Spleen (tissue), 11 donors: ENCODE measurements at regions not wholly inside any gene's neighbourhood (a gene's known extent, or its start where the extent isn't known, plus 50 kb on each side); places are given as distances from the start of the nearest gene placed in this dataset.

Experiments used
- DNase-seq: peaks from one replicate; pipeline ENCODE4 v3.0.0-alpha.2; 2020
- H3K27ac ChIP-seq, 8 donors: fragments of 200-600 bp; sonication (generic) in 7 of 8; 1 replicate in 4 of 8; 2 replicates in 4 of 8; pipeline versions ENCODE4 v1.5.0 to v1.8.0; 2016 to 2021; ENCODE audit warnings: inconsistent platforms in 4 of 8, mild to moderate bottlenecking in 4 of 8, moderate library complexity in 1 of 8
- H3K27me3 ChIP-seq, 7 donors: fragments of 200-600 bp; sonication (generic) in 6 of 7; replicated peaks in 1 of 7; 1 replicate in 4 of 7; 2 replicates in 3 of 7; pipeline versions ENCODE4 v1.5.0 to v1.8.0; 2016 to 2021; ENCODE audit warnings: inconsistent platforms in 3 of 7, mild to moderate bottlenecking in 1 of 7
- H3K36me3 ChIP-seq, 6 donors: fragments of 200-600 bp; sonication (generic) in 5 of 6; 1 replicate in 4 of 6; 2 replicates in 2 of 6; pipeline versions ENCODE4 v1.5.0 to v1.8.0; 2016 to 2021; ENCODE audit warnings: inconsistent platforms in 2 of 6
- H3K4me1 ChIP-seq, 6 donors: fragments of 200-600 bp; sonication (generic) in 5 of 6; 1 replicate in 3 of 6; 2 replicates in 3 of 6; pipeline versions ENCODE4 v1.5.0 to v1.8.0; 2016 to 2021; ENCODE audit warnings: inconsistent platforms in 3 of 6
- H3K4me3 ChIP-seq, 8 donors: fragments of 200-600 bp; sonication (generic) in 7 of 8; 1 replicate in 4 of 8; 2 replicates in 4 of 8; pipeline versions ENCODE4 v1.5.0 to v1.8.0; 2016 to 2021; ENCODE audit warnings: inconsistent platforms in 4 of 8, mild to moderate bottlenecking in 4 of 8, moderate library complexity in 2 of 8
- H3K9me3 ChIP-seq, 8 donors: fragments of 200-600 bp; sonication (generic) in 7 of 8; 1 replicate in 4 of 8; 2 replicates in 4 of 8; pipeline versions ENCODE4 v1.5.0 to v1.8.0; 2016 to 2021; ENCODE audit warnings: inconsistent platforms in 4 of 8
- CTCF ChIP-seq, 11 experiments: fragments of 200-600 bp in 7 of 11; fragments of 450-650 bp in 4 of 11; sonication (generic) in 4 of 11; IDR thresholded peaks in 8 of 11; conservative IDR thresholded peaks in 3 of 11; 1 replicate in 7 of 11; 2 replicates in 4 of 11; pipeline versions ENCODE4 v1.4.0 to v1.8.0; 2016 to 2021; ENCODE audit warnings: antibody characterized with exemption in 11 of 11, inconsistent platforms in 4 of 11, mild to moderate bottlenecking in 1 of 11
- POLR2A ChIP-seq, 3 donors: fragments of 450-650 bp; IDR thresholded peaks; one replicate each; pipeline ENCODE4 v1.5.1; 2017; ENCODE audit warnings: antibody characterized with exemption in 3 of 3, mild to moderate bottlenecking in 1 of 3
- POLR2AphosphoS5 ChIP-seq, 3 donors: sonication (generic); formaldehyde crosslinking; IDR thresholded peaks; one replicate each; pipeline ENCODE4 v1.5.1; 2017; ENCODE audit warnings: antibody characterized with exemption in 3 of 3
- WGBS, 5 donors: extraction: QIAGEN DNeasy Blood & Tissue Kit in 3 of 5; methylation state at CpG; one replicate each; pipeline versions ENCODE4 v1.1.5 to v1.1.7; 2013 to 2018; 5-methylcytosine and 5-hydroxymethylcytosine counted together
- intact Hi-C: fragments of 100-400 bp; cut with DNase I; formaldehyde crosslinking; loops from one replicate; pipeline ENCODE4 v1.15.0; 2023; ENCODE audit warnings: low total_unique reads
- donor health status: healthy with polysubstance abuse.
- donor health status: DM: no; HTN: no; CAD: no; lungs with moderate emphysema.
- donor health status: DM: no; HTN: no; CAD: no.
- donor health status: Bipolar disorder and iron deficiency.
- donor health status: healthy.
- donor health status: DM: no; HTN: no; CAD: no.
- donor health status: DM: yes; HTN: yes; CAD: no.

- DNase-seq, result no peak
- H3K4me3 ChIP-seq, result peak overlapping the region in 3 of 8 donors; percentile 20 to 61 (median 22)
- no peaks in the 10 kb centered on the region for H3K27me3 ChIP-seq
- H3K27ac ChIP-seq, result peak overlapping the region; percentile 28 to 94 (median 80)
- TF ChIP-seq CTCF (IDR thresholded peaks at IDR 0.05 in 8 of 11, conservative IDR thresholded peaks at IDR 0.05 in 3 of 11) (no peak), POLR2AphosphoS5 (IDR thresholded peaks at IDR 0.05) (peak in 1 of 3 donors; percentile 15)
- H3K9me3 ChIP-seq, result no peaks in the 10 kb centered on the region
- peaks cover 3 to 84% (median 53%) of the 10 kb centered on the region in 6 donors for H3K4me1 ChIP-seq
- 17 to 32% (median 29%) methylated on average over 7 of the region's 7 CpGs for WGBS, 5 donors
- no peaks in the 10 kb centered on the region for H3K36me3 ChIP-seq
- intact Hi-C loops, result no loop called here
Measured at GRCh38 chr22:22168190-22168940, 76.2 kb upstream of the VPREB1 start.

DNA sequence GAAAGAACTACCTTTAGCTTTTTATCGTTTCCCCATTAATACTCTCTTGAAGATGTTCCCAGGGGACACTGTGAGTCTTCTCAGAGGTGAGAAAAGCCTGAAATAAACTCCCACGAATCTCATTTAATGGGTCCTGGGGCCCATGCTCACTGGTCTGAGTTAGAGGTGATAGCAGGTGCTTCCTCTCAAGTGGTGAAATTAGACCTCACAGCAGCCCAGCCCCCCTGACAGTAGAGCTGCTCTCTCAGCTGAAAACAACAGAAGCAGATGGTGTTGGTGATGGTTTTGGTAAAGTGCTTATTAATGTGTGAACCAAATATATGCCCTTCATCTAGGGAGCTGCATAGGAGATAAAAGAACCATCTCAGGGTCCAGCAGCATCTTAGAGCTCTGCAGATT is 76.8 kb upstream of the VPREB1 start:
- intact Hi-C loops, result no loop called here
- TF ChIP-seq CTCF (IDR thresholded peaks at IDR 0.05 in 8 of 11, conservative IDR thresholded peaks at IDR 0.05 in 3 of 11) (no peak), POLR2AphosphoS5 (IDR thresholded peaks at IDR 0.05) (peak in 1 of 3 donors; percentile 74), POLR2A (IDR thresholded peaks at IDR 0.05) (no peak)
- Histone ChIP-seq H3K27ac (peak overlapping the region; percentile 59 to 94 (median 80)), H3K36me3 (no peaks in the 10 kb centered on the region), H3K9me3 (no peaks in the 10 kb centered on the region), H3K4me1 (peaks cover 3 to 88% (median 55%) of the 10 kb centered on the region in 6 donors), H3K27me3 (no peaks in the 10 kb centered on the region), H3K4me3 (peak overlapping the region in 3 of 8 donors; percentile 20 to 61 (median 22))
- WGBS, 5 donors, result 26 to 40% (median 29%) methylated on average over 2 of the region's 2 CpGs
- DNase-seq, result peak; percentile 83

DNA sequence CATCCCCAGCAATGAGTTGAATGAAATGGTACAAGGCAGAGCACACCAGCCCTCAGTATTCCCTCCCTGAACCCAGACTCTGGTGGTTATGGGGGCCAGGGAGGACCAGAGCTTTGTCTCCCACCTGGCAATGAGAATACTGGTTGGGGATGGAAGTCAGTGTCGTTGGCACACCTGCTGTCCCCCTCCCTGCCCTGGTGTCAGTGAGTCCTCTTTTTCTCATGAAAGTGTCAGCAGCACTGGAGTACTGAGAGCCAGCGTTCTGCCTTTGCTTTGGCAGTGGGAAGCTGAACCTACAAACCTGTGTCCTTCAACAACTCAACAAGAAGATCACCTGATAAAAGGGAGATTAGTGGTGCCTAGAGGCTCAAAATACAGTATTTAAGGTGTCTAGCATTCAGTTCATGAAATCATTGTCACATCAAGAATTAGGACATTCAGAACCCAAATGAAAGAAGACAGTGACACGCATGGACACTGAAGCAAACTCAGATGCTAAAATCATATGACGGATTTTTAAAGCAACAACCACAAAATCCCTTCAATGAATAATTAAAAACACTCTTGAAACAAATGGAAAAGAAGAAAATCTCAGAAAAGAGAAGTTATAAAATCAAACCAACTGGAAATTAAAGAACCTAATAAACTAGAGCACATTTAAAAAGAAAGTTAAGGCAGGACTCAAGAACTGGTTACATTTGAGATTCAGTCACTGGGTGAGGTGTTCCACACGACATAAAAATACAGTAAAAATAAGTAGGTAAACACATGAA is 77.5 kb upstream of the VPREB1 start:
- H3K4me3 ChIP-seq, result no peak overlapping the region
- no peaks in the 10 kb centered on the region for H3K9me3 ChIP-seq
- WGBS, 5 donors, result 28 to 54% (median 39%) methylated on average over 5 of the region's 5 CpGs
- H3K36me3 ChIP-seq, result no peaks in the 10 kb centered on the region
- DNase-seq, result no peak
- intact Hi-C loops, result no loop called here
- TF ChIP-seq POLR2AphosphoS5 (IDR thresholded peaks at IDR 0.05), result no peak
- TF ChIP-seq CTCF (IDR thresholded peaks at IDR 0.05 in 8 of 11, conservative IDR thresholded peaks at IDR 0.05 in 3 of 11), result no peak
- TF ChIP-seq POLR2A (IDR thresholded peaks at IDR 0.05), result no peak
- peak overlapping the region; percentile 59 to 94 (median 77) for H3K27ac ChIP-seq
- no peaks in the 10 kb centered on the region for H3K27me3 ChIP-seq
- peaks cover 3 to 94% (median 57%) of the 10 kb centered on the region in 6 donors for H3K4me1 ChIP-seq
